Right atrium auricular region (tissue), 2 donors: ENCODE measurements at regions not wholly inside any gene's neighbourhood (a gene's known extent, or its start where the extent isn't known, plus 50 kb on each side); places are given as distances from the start of the nearest gene placed in this dataset.

Experiments
- DNase-seq: peaks from one replicate; pipeline ENCODE4 v3.0.0-alpha.2; 2019; ENCODE audit warnings: low spot score
- H3K27ac ChIP-seq, 2 donors: fragments of 200-600 bp; sonication (generic); 1 replicate in 1 of 2; 2 replicates in 1 of 2; pipeline ENCODE4 v1.5.1; 2016 to 2019
- H3K27me3 ChIP-seq, 2 donors: fragments of 200-600 bp; sonication (generic); one replicate each; pipeline versions ENCODE4 v1.5.1 to v1.6.0; 2017 to 2019
- H3K36me3 ChIP-seq: fragments of 200-600 bp; sonication (generic); one replicate; pipeline ENCODE4 v1.5.1; 2016
- H3K4me1 ChIP-seq, 2 donors: fragments of 200-600 bp; sonication (generic); one replicate each; pipeline versions ENCODE4 v1.5.1 to v1.6.0; 2017 to 2019
- H3K4me3 ChIP-seq, 2 donors: fragments of 200-600 bp; sonication (generic); 1 replicate in 1 of 2; 2 replicates in 1 of 2; pipeline ENCODE4 v1.5.1; 2017 to 2019; ENCODE audit warnings: mild to moderate bottlenecking in 1 of 2, moderate library complexity in 1 of 2
- H3K9me3 ChIP-seq, 2 donors: fragments of 200-600 bp; sonication (generic); one replicate each; pipeline ENCODE4 v1.5.1; 2019
- TF ChIP-seq, protein P1 (sequence below), 2 donors: fragments of 200-600 bp; sonication (generic); IDR thresholded peaks; one replicate each; pipeline ENCODE4 v1.5.1; 2019; ENCODE audit warnings: antibody characterized with exemption in 2 of 2

DNA sequence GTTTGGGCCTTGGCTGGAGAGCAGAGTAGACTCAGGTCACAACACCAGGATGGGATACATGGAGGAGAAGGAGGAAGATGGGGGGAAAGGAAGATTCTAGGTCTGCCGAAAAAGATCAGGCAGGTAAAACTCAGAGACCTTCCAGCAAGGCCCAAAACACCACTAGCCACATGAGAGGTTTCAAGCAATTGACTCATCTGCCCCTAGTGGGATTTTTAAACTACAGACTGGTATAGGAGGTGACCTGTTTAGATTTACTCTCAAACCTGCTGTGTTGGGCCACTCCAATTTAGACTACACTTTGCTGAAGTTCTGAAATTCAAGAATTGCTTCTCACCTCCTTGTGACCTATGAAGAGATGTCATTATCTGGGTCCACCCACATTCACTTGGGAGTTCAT is 236.9 kb upstream of the SASH1 start:
- DNase-seq = no peak

DNA sequence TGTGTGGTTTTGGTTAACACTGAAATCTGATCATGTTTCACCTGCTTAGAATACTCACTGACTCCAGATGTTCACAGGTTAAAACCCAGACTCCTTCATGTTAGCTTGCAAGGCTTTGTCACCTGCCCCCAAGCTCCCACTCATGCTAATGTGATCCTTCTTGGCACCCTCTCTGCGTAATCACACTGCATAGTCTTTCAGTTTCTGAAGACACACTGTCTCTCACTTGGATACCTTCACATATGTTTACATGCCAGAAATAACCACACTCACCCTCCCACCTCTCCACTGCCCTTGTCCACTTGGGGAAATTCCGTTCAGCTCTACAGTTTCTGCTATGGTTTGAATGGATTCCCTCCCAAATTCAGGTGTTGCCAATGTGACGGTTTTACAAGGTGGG is 234.7 kb upstream of the SASH1 start:
- TF ChIP-seq, protein P1, sequence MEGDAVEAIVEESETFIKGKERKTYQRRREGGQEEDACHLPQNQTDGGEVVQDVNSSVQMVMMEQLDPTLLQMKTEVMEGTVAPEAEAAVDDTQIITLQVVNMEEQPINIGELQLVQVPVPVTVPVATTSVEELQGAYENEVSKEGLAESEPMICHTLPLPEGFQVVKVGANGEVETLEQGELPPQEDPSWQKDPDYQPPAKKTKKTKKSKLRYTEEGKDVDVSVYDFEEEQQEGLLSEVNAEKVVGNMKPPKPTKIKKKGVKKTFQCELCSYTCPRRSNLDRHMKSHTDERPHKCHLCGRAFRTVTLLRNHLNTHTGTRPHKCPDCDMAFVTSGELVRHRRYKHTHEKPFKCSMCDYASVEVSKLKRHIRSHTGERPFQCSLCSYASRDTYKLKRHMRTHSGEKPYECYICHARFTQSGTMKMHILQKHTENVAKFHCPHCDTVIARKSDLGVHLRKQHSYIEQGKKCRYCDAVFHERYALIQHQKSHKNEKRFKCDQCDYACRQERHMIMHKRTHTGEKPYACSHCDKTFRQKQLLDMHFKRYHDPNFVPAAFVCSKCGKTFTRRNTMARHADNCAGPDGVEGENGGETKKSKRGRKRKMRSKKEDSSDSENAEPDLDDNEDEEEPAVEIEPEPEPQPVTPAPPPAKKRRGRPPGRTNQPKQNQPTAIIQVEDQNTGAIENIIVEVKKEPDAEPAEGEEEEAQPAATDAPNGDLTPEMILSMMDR (IDR thresholded peaks at IDR 0.05) = no peak
- H3K4me1 ChIP-seq = no peaks in the 10 kb centered on the region
- no peaks in the 10 kb centered on the region for H3K27me3 ChIP-seq

More for the DNA sequence above, 236.9 kb upstream of the SASH1 start:
- TF ChIP-seq, protein P1 (IDR thresholded peaks at IDR 0.05) = no peak
- Histone ChIP-seq H3K27ac (no peak overlapping the region), H3K27me3 (no peaks in the 10 kb centered on the region), H3K4me1 (no peaks in the 10 kb centered on the region), H3K9me3 (no peaks in the 10 kb centered on the region), H3K4me3 (no peak overlapping the region), H3K36me3 (no peaks in the 10 kb centered on the region)

DNA sequence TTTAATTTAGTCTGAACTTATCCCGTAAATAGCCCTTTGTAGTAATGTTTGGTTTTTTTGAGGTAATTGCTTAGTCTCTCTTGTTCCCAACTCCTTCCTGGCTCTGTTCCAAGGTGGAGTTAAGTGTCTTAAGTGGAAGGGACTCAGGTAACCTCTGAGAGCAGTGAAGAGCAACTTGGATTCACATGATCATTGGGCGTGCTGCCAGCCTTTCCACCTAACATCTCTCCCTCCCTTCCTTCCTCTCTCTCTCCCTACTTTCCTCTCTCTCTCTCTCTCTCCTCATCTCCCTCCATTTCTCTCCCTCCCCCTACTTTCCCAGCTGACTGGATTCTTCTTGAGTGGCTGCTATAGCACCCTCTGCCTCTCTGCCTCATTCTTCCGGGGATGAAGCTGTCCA is 232.9 kb upstream of the SASH1 start:
- Histone ChIP-seq H3K9me3 (no peaks in the 10 kb centered on the region), H3K27ac (no peak overlapping the region), H3K4me3 (no peak overlapping the region), H3K36me3 (no peaks in the 10 kb centered on the region), H3K27me3 (no peaks in the 10 kb centered on the region), H3K4me1 (no peaks in the 10 kb centered on the region)
- TF ChIP-seq, protein P1 (IDR thresholded peaks at IDR 0.05) = no peak
- no peak for DNase-seq

More for the DNA sequence above, 234.7 kb upstream of the SASH1 start:
- H3K4me3 ChIP-seq = no peak overlapping the region
- H3K36me3 ChIP-seq = no peaks in the 10 kb centered on the region
- H3K27ac ChIP-seq = no peak overlapping the region
- no peak for DNase-seq
- no peaks in the 10 kb centered on the region for H3K9me3 ChIP-seq

DNA sequence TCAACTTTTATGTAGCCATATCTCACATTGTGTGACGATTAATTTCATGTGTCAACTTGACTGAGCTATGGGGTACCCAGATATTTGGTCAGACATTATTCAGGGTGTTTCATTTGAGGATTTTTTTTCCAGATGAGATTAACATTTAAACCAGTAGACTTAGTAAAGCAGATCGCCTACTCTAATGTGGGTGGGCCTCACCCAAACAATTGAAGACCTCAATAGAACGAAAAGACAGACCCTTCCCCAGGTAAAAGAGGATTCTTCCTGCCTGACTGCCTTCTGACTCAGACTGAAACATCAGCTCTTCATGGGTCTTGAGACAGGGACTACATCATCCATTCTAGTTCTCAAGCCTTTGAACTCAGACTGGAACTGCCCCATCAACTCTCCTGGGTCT is 231.7 kb upstream of the SASH1 start:
- TF ChIP-seq, protein P1 (IDR thresholded peaks at IDR 0.05) = no peak
- Histone ChIP-seq H3K36me3 (no peaks in the 10 kb centered on the region), H3K4me3 (no peak overlapping the region), H3K4me1 (no peaks in the 10 kb centered on the region), H3K9me3 (no peaks in the 10 kb centered on the region), H3K27me3 (no peaks in the 10 kb centered on the region), H3K27ac (no peak overlapping the region)
- DNase-seq = no peak

DNA sequence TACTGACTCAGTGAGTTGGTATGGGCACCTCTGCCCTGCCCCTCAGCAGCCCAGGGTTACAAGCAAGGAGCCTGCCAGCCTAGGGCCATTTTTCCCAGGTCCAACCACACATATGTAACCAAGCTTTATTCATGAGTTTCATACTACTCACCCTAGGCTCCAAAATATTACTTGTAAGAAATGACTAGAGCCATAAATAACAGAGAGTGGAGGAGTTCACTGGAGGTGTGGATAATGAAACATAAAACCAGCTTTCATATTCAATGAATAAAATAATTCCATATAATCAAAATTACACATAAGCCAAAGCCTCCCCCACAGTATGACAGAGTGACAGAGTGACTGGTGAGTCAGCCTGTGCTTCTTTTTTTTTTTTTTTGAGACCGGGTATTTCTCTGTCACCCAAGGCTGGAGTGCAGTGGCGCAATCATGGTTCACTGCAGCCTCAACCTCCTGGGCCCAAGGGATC is 229.8 kb upstream of the SASH1 start:
- DNase-seq = no peak
- no peaks in the 10 kb centered on the region for H3K36me3 ChIP-seq
- H3K4me3 ChIP-seq = no peak overlapping the region
- no peaks in the 10 kb centered on the region for H3K27me3 ChIP-seq
- no peaks in the 10 kb centered on the region for H3K4me1 ChIP-seq
- TF ChIP-seq, protein P1 (IDR thresholded peaks at IDR 0.05) = no peak
- H3K9me3 ChIP-seq = no peaks in the 10 kb centered on the region
- no peak overlapping the region for H3K27ac ChIP-seq

DNA sequence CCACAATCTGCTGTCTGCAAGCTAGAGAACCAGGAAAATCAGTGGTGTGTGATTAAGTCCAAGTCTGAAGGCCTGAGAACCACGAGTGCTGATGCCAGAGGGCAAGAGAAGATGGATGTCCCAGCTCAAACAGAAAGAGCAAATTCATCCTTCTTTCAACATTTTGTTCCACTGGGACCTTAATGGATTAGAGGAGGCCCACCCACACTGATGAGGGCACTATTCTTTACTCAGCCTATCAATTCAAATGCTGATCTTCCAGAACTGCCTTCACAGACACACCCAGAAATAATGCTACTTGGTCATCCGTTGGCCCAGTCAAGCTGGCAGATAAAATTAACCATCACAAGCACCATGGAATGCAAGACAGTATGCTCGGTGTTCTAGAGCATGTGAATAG is 226.6 kb upstream of the SASH1 start:
- no peak for DNase-seq
- Histone ChIP-seq H3K9me3 (no peaks in the 10 kb centered on the region), H3K27me3 (no peaks in the 10 kb centered on the region), H3K27ac (no peak overlapping the region), H3K4me1 (no peaks in the 10 kb centered on the region), H3K36me3 (no peaks in the 10 kb centered on the region), H3K4me3 (no peak overlapping the region)
- TF ChIP-seq, protein P1 (IDR thresholded peaks at IDR 0.05) = no peak
